Pancreas (tissue), 10 donors: ENCODE measurements at regions not wholly inside any gene's neighbourhood (a gene's known extent, or its start where the extent isn't known, plus 50 kb on each side); places are given as distances from the start of the nearest gene placed in this dataset.

ENCODE experiments used
- ATAC-seq, 4 donors: fragments of 200-7000 bp; cut with Tn5 transposase; one replicate each; pipeline versions ENCODE4 v1.8.0 to v1.9.1; 2020; ENCODE audit warnings: mild to moderate bottlenecking in 4 of 4, moderate library complexity in 4 of 4
- DNase-seq, 6 donors: peaks; one replicate each; pipeline ENCODE4 v3.0.0-alpha.2; 2020
- FAIRE-seq: peaks from 2 replicates; lab custom pipeline; 2012; peaks lifted over from hg19 to GRCh38; lab: Jason Lieb, UNC
- H3K27ac ChIP-seq, 4 donors: fragments of 200-600 bp; sonication (generic); 1 replicate in 3 of 4; 2 replicates in 1 of 4; pipeline versions ENCODE4 v1.5.0 to v1.8.0; 2020
- H3K27me3 ChIP-seq, 4 donors: fragments of 200-600 bp; one replicate each; pipeline ENCODE4 v1.8.0; 2021
- H3K36me3 ChIP-seq, 3 donors: fragments of 200-600 bp; sonication (generic) in 1 of 3; one replicate each; pipeline versions ENCODE4 v1.5.0 to v1.8.0; 2020 to 2021
- H3K4me1 ChIP-seq, 3 donors: fragments of 200-600 bp; one replicate each; pipeline ENCODE4 v1.8.0; 2021
- H3K4me3 ChIP-seq, 4 donors: fragments of 200-600 bp; sonication (generic) in 2 of 4; one replicate each; pipeline versions ENCODE4 v1.5.0 to v1.8.0; 2020 to 2021
- H3K9me3 ChIP-seq, 4 donors: fragments of 200-600 bp; one replicate each; pipeline ENCODE4 v1.8.0; 2021
- WGBS, 2 donors: extraction: QIAGEN DNeasy Blood & Tissue Kit; methylation state at CpG; one replicate each; pipeline ENCODE4 v1.1.7; 2013; 5-methylcytosine and 5-hydroxymethylcytosine counted together
- intact Hi-C, 3 donors: fragments of 100-400 bp; cut with DNase I; formaldehyde crosslinking; loops; one replicate each; pipeline versions ENCODE4 v1.11.1 to v1.14.2; 2022
- TF ChIP-seq, protein P1 (sequence below), 4 donors: fragments of 200-600 bp; sonication (generic) in 3 of 4; IDR thresholded peaks; one replicate each; pipeline versions ENCODE4 v1.5.0 to v1.8.0; 2021; ENCODE audit warnings: antibody characterized with exemption in 4 of 4
- donor health status: healthy with polysubstance abuse.
- donor health status: DM: no; HTN: no; CAD: no; lungs with moderate emphysema.
- donor health status: DM: no; HTN: no; CAD: no.
- donor health status: control.
- donor health status: control.
- donor health status: Bipolar disorder and iron deficiency.
- donor health status: DM: yes; HTN: yes; CAD: no.
- donor health status: DM: no; HTN: no; CAD: no.
- donor health status: DM: no; HTN: no; CAD: no.
- donor health status: DM: yes; HTN: yes; CAD: no.

DNA sequence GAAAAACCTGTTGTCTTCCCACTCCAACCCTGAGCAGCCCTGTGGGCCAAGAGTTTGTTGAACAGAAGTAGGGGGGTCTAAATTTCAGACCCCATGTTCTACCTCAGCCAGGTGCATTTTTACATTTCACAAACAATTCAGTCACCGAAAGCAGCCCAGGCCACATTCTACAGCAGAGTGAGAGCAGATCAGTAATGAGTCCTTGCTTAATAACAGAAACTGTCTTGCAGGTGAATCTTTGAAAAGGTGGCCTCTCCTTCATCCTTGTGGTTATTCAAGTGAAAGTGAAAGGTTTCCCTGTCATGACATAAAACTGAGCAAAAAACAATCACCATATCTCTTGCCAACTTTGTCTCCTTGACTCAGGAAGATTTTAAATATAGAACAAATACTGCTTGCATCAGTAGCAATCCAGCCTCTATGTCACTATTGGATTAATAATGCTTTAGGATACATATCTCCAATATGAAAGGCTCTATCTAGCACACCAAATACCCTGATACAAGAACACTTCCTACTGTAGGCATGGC, 670.2 kb downstream of the DIAPH3 start:
- no peak for DNase-seq
- FAIRE-seq, result no peak
- Histone ChIP-seq H3K4me1 (peaks cover 0 to 3% (median 0%) of the 10 kb centered on the region in 3 donors), H3K4me3 (no peak overlapping the region), H3K27me3 (no peaks in the 10 kb centered on the region), H3K9me3 (no peaks in the 10 kb centered on the region), H3K36me3 (no peaks in the 10 kb centered on the region), H3K27ac (no peak overlapping the region)
- TF ChIP-seq, protein P1, sequence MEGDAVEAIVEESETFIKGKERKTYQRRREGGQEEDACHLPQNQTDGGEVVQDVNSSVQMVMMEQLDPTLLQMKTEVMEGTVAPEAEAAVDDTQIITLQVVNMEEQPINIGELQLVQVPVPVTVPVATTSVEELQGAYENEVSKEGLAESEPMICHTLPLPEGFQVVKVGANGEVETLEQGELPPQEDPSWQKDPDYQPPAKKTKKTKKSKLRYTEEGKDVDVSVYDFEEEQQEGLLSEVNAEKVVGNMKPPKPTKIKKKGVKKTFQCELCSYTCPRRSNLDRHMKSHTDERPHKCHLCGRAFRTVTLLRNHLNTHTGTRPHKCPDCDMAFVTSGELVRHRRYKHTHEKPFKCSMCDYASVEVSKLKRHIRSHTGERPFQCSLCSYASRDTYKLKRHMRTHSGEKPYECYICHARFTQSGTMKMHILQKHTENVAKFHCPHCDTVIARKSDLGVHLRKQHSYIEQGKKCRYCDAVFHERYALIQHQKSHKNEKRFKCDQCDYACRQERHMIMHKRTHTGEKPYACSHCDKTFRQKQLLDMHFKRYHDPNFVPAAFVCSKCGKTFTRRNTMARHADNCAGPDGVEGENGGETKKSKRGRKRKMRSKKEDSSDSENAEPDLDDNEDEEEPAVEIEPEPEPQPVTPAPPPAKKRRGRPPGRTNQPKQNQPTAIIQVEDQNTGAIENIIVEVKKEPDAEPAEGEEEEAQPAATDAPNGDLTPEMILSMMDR (IDR thresholded peaks at IDR 0.05), result no peak
- intact Hi-C loops, result no loop called here
- 96 to 100% methylated on average over 1 of the region's 1 CpG for WGBS, 2 donors
- ATAC-seq, result no peak

DNA sequence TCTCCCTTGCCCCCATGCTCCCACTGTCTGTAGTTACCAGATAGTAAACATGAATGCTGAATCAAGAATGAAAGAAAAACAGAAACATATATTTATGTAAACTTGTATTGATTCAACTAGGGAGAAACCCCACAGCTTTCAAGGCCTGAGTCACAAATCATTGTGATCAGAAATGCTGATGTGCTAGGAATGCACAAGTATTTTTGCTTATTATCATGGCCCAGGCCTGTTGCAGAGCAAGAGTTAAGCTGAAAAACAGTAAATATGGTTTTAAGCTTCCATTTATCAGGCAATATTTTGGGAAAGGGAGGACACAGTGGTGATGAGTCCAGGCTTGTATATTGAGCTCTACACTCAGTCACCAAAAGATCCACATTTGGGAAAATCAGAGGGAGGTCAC, 669.6 kb downstream of the DIAPH3 start:
- no peaks in the 10 kb centered on the region for H3K9me3 ChIP-seq
- H3K4me3 ChIP-seq, result no peak overlapping the region
- FAIRE-seq (no peak), DNase-seq (no peak), ATAC-seq (peak in 1 of 4 donors; percentile 11)
- H3K27ac ChIP-seq, result no peak overlapping the region
- no peaks in the 10 kb centered on the region for H3K36me3 ChIP-seq
- peaks cover 0 to 3% (median 0%) of the 10 kb centered on the region in 3 donors for H3K4me1 ChIP-seq
- intact Hi-C loops, result no loop called here
- TF ChIP-seq, protein P1 (IDR thresholded peaks at IDR 0.05), result no peak
- no peaks in the 10 kb centered on the region for H3K27me3 ChIP-seq

DNA sequence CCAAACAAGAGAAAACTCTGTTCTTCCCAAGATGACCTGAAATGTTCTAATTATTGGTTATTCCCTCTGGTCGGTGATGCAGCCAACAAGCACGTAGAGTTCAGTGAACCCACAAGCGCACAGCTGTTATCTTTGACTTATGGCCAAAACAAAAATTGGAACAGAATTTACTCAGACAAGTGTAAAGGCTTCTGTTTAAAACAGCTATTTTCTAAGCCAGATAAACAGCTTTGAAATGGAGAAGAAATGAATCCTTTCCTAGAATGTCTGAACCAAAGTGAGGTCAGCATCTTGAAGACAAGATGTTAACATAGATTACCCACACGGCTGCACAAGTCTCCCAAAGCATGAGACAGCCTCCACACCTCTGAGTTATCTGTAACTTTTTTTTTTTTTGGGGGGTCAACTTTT, 669.2 kb downstream of the DIAPH3 start:
- no peak overlapping the region for H3K27ac ChIP-seq
- no peaks in the 10 kb centered on the region for H3K9me3 ChIP-seq
- intact Hi-C loops, result no loop called here
- DNase-seq (no peak), ATAC-seq (peak in 3 of 4 donors; percentile 56 to 63 (median 62)), FAIRE-seq (no peak)
- WGBS, 2 donors, result 22 to 29% methylated on average over 4 of the region's 4 CpGs
- H3K4me3 ChIP-seq, result no peak overlapping the region
- H3K27me3 ChIP-seq, result no peaks in the 10 kb centered on the region
- peaks cover 0 to 3% (median 0%) of the 10 kb centered on the region in 3 donors for H3K4me1 ChIP-seq
- TF ChIP-seq, protein P1 (IDR thresholded peaks at IDR 0.05), result no peak
- H3K36me3 ChIP-seq, result no peaks in the 10 kb centered on the region

DNA sequence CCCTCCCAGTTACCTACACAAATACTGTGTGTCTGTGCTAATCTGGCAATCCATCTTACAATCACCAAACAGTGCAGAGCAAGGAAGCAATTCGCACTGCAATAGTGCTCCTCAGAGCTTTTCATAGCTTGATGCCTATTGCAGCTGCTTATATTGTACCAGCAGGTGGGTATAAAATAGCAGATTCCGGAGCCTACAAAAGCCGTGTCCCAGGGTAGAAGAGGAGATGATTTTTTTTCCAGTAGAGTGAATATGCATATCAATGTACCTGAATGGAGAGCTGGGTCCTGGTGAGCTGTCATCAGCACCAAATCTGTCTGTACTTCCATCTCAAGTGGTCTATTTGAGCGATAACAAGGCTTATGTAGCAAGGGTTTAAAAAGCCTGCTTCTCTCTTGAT, 668.4 kb downstream of the DIAPH3 start:
- Histone ChIP-seq H3K27me3 (no peaks in the 10 kb centered on the region), H3K36me3 (no peaks in the 10 kb centered on the region), H3K4me3 (no peak overlapping the region), H3K27ac (no peak overlapping the region), H3K9me3 (no peaks in the 10 kb centered on the region), H3K4me1 (peaks cover 0 to 3% (median 0%) of the 10 kb centered on the region in 3 donors)
- intact Hi-C loops, result no loop called here
- FAIRE-seq (no peak), ATAC-seq (no peak), DNase-seq (no peak)
- TF ChIP-seq, protein P1 (IDR thresholded peaks at IDR 0.05), result no peak
- WGBS, 2 donors, result 91 to 96% methylated on average over 4 of the region's 4 CpGs

DNA sequence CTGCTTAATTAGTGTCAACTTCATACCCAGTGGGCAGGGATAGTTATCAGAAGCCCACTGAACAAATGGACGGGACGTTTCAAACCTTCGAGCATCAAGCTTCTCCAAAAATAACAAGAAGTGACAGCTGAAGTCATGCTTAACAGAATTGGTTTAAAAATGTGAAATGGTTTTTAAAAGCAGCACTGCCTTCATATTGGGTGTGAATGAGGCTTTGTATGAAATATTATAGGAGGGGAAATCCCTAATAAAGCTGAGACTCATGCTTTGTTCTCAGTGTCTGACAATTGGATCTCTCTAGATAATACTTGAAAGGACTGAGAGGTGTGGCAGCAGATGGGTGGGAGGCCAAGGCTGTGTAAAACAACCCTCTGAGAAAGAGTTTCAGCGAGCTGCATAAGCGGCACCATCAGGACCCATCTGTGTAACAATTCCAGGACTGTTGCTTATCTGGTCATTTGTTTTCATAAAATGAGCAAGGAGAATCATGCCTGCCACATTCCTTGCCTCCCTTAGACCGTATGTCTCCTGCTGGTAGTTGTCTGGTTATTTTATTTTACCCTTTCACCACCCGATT, 667.7 kb downstream of the DIAPH3 start:
- Histone ChIP-seq H3K36me3 (no peaks in the 10 kb centered on the region), H3K4me1 (peaks cover 0 to 3% (median 0%) of the 10 kb centered on the region in 3 donors), H3K4me3 (no peak overlapping the region), H3K27ac (no peak overlapping the region), H3K9me3 (no peaks in the 10 kb centered on the region), H3K27me3 (no peaks in the 10 kb centered on the region)
- FAIRE-seq (no peak), ATAC-seq (no peak), DNase-seq (no peak)
- 91 to 92% methylated on average over 7 of the region's 7 CpGs for WGBS, 2 donors
- TF ChIP-seq, protein P1 (IDR thresholded peaks at IDR 0.05), result no peak
- intact Hi-C loops, result no loop called here
